ENCODE measurements at regions not wholly inside any gene's neighbourhood (a gene's known extent, or its start where the extent isn't known, plus 50 kb on each side); places are given as distances from the start of the nearest gene placed in this dataset.

GRCh38 chr2:74083750-74084149, 64.0 kb downstream of the BOLA3 start:
- TF ChIP-seq, protein P1, sequence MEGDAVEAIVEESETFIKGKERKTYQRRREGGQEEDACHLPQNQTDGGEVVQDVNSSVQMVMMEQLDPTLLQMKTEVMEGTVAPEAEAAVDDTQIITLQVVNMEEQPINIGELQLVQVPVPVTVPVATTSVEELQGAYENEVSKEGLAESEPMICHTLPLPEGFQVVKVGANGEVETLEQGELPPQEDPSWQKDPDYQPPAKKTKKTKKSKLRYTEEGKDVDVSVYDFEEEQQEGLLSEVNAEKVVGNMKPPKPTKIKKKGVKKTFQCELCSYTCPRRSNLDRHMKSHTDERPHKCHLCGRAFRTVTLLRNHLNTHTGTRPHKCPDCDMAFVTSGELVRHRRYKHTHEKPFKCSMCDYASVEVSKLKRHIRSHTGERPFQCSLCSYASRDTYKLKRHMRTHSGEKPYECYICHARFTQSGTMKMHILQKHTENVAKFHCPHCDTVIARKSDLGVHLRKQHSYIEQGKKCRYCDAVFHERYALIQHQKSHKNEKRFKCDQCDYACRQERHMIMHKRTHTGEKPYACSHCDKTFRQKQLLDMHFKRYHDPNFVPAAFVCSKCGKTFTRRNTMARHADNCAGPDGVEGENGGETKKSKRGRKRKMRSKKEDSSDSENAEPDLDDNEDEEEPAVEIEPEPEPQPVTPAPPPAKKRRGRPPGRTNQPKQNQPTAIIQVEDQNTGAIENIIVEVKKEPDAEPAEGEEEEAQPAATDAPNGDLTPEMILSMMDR (IDR thresholded peaks at IDR 0.05), result no peak
- H3K4me3 ChIP-seq, result no peak overlapping the region
- H3K4me1 ChIP-seq, result no peaks in the 10 kb centered on the region
- no peaks in the 10 kb centered on the region for H3K36me3 ChIP-seq
- H3K27ac ChIP-seq, result no peak overlapping the region
- no peaks in the 10 kb centered on the region for H3K27me3 ChIP-seq
- intact Hi-C loops (cut with DNase I; ENCODE audit: low total_unique reads), result no loop called here
- H3K9me3 ChIP-seq, result no peaks in the 10 kb centered on the region
- no peak for DNase-seq
